ENCODE measurements at regions not wholly inside any gene's neighbourhood (a gene's known extent, or its start where the extent isn't known, plus 50 kb on each side); places are given as distances from the start of the nearest gene placed in this dataset.
"Not testable (repeated sequence)": the region's sequence is repeated elsewhere in the genome, so short reads cannot be mapped to it uniquely, and the experiment has no call there.

DNA sequence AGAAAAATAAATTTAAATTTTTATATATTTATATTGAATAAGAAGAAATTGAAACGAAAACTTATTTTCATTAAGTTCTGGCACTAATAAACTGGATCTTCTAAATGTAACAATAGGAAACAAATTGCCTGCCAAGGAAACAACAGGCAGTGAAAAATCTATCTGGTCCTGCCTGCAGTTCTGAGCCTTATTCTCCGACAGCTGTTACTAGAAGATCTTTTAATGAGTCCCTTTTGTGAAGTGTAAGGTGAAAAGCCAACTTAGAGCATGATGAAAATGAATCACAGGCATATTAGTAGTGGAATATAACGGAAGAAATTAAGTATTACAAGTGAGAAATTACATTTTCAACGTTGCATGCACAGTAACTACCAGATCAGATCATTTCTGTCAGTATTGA, 1002.7 kb upstream of the PCDH20 start:
- H3K4me1 ChIP-seq, result no peaks in the 10 kb centered on the region
- in situ Hi-C loops (cut with MboI; ENCODE audit: low sequenced_read_pairs in 4 of 4), result no loop called here
- no peaks in the 10 kb centered on the region for H3K9me3 ChIP-seq
- TF ChIP-seq, protein P1, sequence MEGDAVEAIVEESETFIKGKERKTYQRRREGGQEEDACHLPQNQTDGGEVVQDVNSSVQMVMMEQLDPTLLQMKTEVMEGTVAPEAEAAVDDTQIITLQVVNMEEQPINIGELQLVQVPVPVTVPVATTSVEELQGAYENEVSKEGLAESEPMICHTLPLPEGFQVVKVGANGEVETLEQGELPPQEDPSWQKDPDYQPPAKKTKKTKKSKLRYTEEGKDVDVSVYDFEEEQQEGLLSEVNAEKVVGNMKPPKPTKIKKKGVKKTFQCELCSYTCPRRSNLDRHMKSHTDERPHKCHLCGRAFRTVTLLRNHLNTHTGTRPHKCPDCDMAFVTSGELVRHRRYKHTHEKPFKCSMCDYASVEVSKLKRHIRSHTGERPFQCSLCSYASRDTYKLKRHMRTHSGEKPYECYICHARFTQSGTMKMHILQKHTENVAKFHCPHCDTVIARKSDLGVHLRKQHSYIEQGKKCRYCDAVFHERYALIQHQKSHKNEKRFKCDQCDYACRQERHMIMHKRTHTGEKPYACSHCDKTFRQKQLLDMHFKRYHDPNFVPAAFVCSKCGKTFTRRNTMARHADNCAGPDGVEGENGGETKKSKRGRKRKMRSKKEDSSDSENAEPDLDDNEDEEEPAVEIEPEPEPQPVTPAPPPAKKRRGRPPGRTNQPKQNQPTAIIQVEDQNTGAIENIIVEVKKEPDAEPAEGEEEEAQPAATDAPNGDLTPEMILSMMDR (IDR thresholded peaks at IDR 0.05 in 4 of 5, conservative IDR thresholded peaks at IDR 0.05 in 1 of 5), result no peak
- TF ChIP-seq POLR2A (IDR thresholded peaks at IDR 0.05), result no peak
- no peak for DNase-seq
- no peak overlapping the region for H3K27ac ChIP-seq
- intact Hi-C loops (cut with DNase I; ENCODE audit: low total_unique reads), result no loop called here
- H3K27me3 ChIP-seq, result no peaks in the 10 kb centered on the region
- H3K36me3 ChIP-seq, result no peaks in the 10 kb centered on the region
- no peak overlapping the region for H3K4me3 ChIP-seq
- ATAC-seq, result no peak

DNA sequence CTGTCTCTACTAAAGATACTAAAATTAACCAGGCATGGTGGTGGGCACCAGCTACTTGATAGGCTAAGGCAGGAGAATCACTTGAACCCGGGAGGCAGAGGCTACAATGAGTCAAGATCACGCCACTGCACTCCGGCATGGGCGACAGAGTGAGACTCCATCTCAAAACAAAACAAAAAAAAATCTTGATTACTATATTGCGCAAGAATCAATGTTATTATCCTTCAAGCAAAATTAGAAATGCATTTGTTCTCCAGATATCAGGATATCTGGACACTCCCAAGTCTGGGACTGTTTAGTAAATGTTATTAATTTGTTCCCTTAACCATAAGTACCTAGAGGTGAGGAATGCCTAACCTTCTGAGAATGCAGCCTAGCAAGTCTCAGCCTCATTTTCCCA, 992.2 kb upstream of the PCDH20 start:
- no peak for TF ChIP-seq POLR2A (IDR thresholded peaks at IDR 0.05)
- TF ChIP-seq, protein P1 (IDR thresholded peaks at IDR 0.05 in 4 of 5, conservative IDR thresholded peaks at IDR 0.05 in 1 of 5), result no peak
- no peaks in the 10 kb centered on the region for H3K4me1 ChIP-seq
- no peaks in the 10 kb centered on the region for H3K27me3 ChIP-seq
- H3K4me3 ChIP-seq, result no peak overlapping the region
- ATAC-seq (no peak), DNase-seq (no peak)
- in situ Hi-C loops (cut with MboI; ENCODE audit: low sequenced_read_pairs in 4 of 4) (no loop called here), intact Hi-C loops (cut with DNase I; ENCODE audit: low total_unique reads) (no loop called here)
- H3K27ac ChIP-seq, result no peak overlapping the region
- no peaks in the 10 kb centered on the region for H3K36me3 ChIP-seq
- H3K9me3 ChIP-seq, result no peaks in the 10 kb centered on the region

DNA sequence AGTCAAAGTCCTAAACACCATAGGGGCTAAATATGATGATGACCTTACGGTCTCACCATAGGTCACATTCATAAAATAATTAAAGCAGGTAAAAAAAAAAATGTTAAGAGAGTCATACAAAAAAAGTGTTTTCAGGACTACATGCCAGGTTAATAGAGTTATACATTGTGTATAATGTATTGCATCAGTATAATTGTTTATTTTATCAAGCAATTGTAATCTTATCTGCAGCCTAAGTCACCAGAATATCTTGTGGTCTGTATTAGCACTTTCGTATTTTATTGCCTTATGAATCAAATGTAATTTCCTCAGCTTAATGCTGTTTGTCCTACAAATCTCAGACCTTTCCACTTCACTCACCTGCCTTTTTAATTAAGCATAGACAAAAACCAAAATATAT, 972.9 kb upstream of the PCDH20 start:
- H3K4me1 ChIP-seq, result no peaks in the 10 kb centered on the region
- TF ChIP-seq, protein P1 (IDR thresholded peaks at IDR 0.05 in 4 of 5, conservative IDR thresholded peaks at IDR 0.05 in 1 of 5), result no peak
- TF ChIP-seq POLR2A (IDR thresholded peaks at IDR 0.05), result no peak
- no peaks in the 10 kb centered on the region for H3K27me3 ChIP-seq
- ATAC-seq (no peak), DNase-seq (no peak)
- H3K36me3 ChIP-seq, result no peaks in the 10 kb centered on the region
- no peak overlapping the region for H3K4me3 ChIP-seq
- intact Hi-C loops (cut with DNase I; ENCODE audit: low total_unique reads) (no loop called here), in situ Hi-C loops (cut with MboI; ENCODE audit: low sequenced_read_pairs in 4 of 4) (no loop called here)
- no peak overlapping the region for H3K27ac ChIP-seq
- no peaks in the 10 kb centered on the region for H3K9me3 ChIP-seq

DNA sequence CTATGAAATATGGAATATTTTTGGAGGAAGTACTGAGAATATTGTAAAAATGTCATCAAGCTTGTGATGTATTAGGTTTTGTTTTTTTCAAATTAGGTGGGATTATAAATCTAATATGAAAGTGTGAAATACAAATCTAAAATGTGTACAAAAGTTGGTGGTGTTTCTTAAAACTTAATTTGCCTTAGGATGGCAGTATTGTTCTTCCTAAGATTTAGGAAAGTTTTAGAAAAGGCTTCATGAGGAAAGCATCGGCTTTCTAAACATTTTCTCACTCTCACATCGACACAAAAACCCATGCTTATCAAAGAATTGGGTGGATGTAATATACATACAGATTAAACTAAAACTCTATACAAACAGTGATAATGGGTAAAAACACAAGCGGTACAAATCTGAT, 972.0 kb upstream of the PCDH20 start:
- in situ Hi-C loops (cut with MboI; ENCODE audit: low sequenced_read_pairs in 4 of 4), result no loop called here

DNA sequence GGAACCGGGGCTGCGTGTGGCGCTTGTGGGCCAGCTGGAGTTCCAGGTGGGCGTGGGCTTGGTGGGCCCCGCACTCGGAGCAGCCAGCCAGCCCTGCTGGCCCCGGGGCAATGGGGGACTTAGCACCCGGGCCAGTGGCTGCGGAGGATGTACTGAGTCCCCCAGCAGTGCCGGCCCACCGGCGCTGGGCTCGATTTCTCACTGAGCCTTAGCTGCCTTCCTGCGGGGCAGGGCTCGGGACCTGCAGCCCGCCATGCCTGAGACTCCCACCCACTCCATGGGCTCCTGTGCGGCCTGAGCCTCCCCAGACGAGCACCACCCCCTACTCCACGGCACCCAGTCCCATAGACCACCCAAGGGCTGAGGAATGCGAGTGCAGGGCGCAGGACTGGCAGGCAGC, 963.6 kb upstream of the PCDH20 start:
- ATAC-seq; H3K27me3 ChIP-seq; H3K9me3 ChIP-seq; intact Hi-C loops (cut with DNase I; ENCODE audit: low total_unique reads); H3K4me3 ChIP-seq; H3K36me3 ChIP-seq; H3K4me1 ChIP-seq; in situ Hi-C loops (cut with MboI; ENCODE audit: low sequenced_read_pairs in 4 of 4); DNase-seq; H3K27ac ChIP-seq: not testable (repeated sequence)

More for the DNA sequence above, 972.0 kb upstream of the PCDH20 start:
- Histone ChIP-seq H3K4me3 (no peak overlapping the region), H3K36me3 (no peaks in the 10 kb centered on the region), H3K27ac (no peak overlapping the region), H3K9me3 (no peaks in the 10 kb centered on the region), H3K27me3 (no peaks in the 10 kb centered on the region), H3K4me1 (no peaks in the 10 kb centered on the region)
- ATAC-seq (no peak), DNase-seq (no peak)
- intact Hi-C loops (cut with DNase I; ENCODE audit: low total_unique reads), result no loop called here
- TF ChIP-seq, protein P1 (IDR thresholded peaks at IDR 0.05 in 4 of 5, conservative IDR thresholded peaks at IDR 0.05 in 1 of 5), result no peak
- no peak for TF ChIP-seq POLR2A (IDR thresholded peaks at IDR 0.05)

Data from gastrocnemius medialis (tissue), 4 donors.